NCI-H2029 treated with DMSO at 0.1 percent for 48 hours (cell line): ENCODE measurements at regions not wholly inside any gene's neighbourhood (a gene's known extent, or its start where the extent isn't known, plus 50 kb on each side); places are given as distances from the start of the nearest gene placed in this dataset.

Experiments
- DNase-seq: peaks from one replicate; lab custom pipeline; 2025; lab: John Stamatoyannopoulos, UW

GRCh38 chr7:156479596-156479995 lies 161.0 kb upstream of the RNF32 start:
- no peak for DNase-seq

GRCh38 chr7:156478486-156478885 lies 162.1 kb upstream of the RNF32 start:
- no peak for DNase-seq

- no peak for DNase-seq
These were observed 164.9 kb upstream of the RNF32 start for GRCh38 chr7:156475666-156476065.

- DNase-seq, result no peak
These were observed 165.4 kb upstream of the RNF32 start for GRCh38 chr7:156475179-156475578.

GRCh38 chr7:156474241-156474743 lies 166.3 kb upstream of the RNF32 start:
- no peak for DNase-seq

- peak; percentile 17 for DNase-seq
These were observed 166.9 kb upstream of the RNF32 start for GRCh38 chr7:156473476-156474240.

GRCh38 chr7:156472267-156472666 lies 168.3 kb upstream of the RNF32 start:
- DNase-seq, result no peak

- DNase-seq, result no peak
These were observed 169.9 kb upstream of the RNF32 start for GRCh38 chr7:156470399-156471320.

GRCh38 chr7:156466955-156467625 lies 173.5 kb upstream of the RNF32 start:
- no peak for DNase-seq

- DNase-seq, result no peak
These were observed 174.3 kb upstream of the RNF32 start for GRCh38 chr7:156466272-156466671.

GRCh38 chr7:156465186-156465585 lies 175.4 kb upstream of the RNF32 start:
- no peak for DNase-seq

GRCh38 chr7:156464339-156464738 lies 176.2 kb upstream of the RNF32 start:
- DNase-seq, result no peak

GRCh38 chr7:156463280-156463679 lies 177.3 kb upstream of the RNF32 start:
- no peak for DNase-seq

GRCh38 chr7:156461881-156462665 lies 178.5 kb upstream of the RNF32 start:
- peak; percentile 42 for DNase-seq

- DNase-seq, result peak; percentile 39
These were observed 179.5 kb upstream of the RNF32 start for GRCh38 chr7:156460858-156461627.

GRCh38 chr7:156459582-156459981 lies 181.0 kb upstream of the RNF32 start:
- DNase-seq, result no peak

GRCh38 chr7:156459067-156459466 lies 181.5 kb upstream of the RNF32 start:
- DNase-seq, result no peak

GRCh38 chr7:156458011-156458410 lies 182.6 kb upstream of the RNF32 start:
- DNase-seq, result no peak

- no peak for DNase-seq
These were observed 184.0 kb upstream of the RNF32 start for GRCh38 chr7:156456503-156457115.

GRCh38 chr7:156456032-156456431 lies 184.5 kb upstream of the RNF32 start:
- DNase-seq, result no peak
